ENCODE measurements at regions not wholly inside any gene's neighbourhood (a gene's known extent, or its start where the extent isn't known, plus 50 kb on each side); places are given as distances from the start of the nearest gene placed in this dataset.

- TF ChIP-seq CTCF (IDR thresholded peaks at IDR 0.05) (no peak), POLR2A (IDR thresholded peaks at IDR 0.05) (no peak), POLR2AphosphoS5 (IDR thresholded peaks at IDR 0.05) (no peak)
Measured at GRCh38 chr4:95603393-95603792, 54.6 kb upstream of the UNC5C start.
